NCI-H2227 (cell line): ENCODE measurements at regions not wholly inside any gene's neighbourhood (a gene's known extent, or its start where the extent isn't known, plus 50 kb on each side); places are given as distances from the start of the nearest gene placed in this dataset.
"Not testable (repeated sequence)": the region's sequence is repeated elsewhere in the genome, so short reads cannot be mapped to it uniquely, and the experiment has no call there.

Experiments
- DNase-seq: peaks from one replicate; lab custom pipeline; 2025; ENCODE audit not compliant: unreplicated experiment; lab: John Stamatoyannopoulos, UW

DNA sequence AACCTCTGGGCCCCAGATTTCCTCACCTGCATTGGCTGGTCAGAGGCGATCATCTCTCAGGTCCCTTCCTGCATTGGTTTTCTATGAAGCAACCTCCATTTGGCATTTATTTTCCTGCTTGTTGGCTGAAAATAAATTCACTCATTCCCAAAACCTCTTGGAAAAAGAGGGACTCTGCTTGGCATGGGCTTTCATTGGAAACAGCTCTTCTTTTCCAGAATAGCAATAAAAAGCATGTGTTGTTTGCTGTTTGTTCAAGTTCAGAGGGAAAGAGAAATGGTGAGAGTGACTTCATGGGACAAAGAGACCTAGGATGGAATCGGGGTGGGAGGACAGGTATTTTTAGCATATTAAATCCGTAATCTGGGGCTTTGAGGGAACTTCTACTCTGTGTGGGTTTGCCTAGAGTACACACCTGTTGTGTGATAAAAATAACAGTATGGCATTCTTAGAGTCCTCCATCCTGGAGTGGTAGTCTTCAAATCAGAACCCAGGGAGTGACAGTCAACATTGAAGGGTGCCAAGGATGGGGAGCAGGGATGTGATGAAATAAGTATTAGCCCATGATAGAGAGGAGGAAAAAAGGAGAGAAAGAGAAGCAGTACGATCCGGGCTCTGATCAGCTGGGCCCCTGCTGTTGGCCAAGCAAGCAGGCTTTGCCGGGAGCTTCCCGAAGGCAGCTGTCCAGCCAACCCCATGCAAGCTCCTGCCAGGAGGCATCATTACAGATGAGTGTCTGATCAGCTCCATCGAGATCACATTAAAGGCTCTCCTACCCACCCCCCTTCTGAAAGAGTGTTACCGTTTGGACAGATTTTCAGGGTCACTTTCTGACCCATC, 131.9 kb upstream of the NFIA start:
- DNase-seq: no peak

DNA sequence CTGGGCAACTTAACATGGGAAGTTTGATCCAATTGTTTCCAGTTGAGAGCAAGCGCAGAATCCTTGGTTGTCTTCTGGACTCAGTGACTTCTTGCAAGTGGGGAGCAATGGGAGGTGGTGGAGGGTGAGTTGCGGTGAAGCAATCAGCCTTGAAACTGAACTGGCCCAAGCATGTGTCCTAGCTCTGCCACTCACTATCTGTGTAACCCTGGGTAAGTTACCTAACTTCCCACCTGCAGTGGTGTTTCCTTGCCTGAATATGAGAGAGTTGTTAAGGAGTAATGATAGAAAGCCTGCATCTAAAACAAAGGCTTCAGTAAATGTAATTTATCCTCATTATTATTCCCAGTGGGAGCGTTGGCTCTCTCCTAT, 132.5 kb upstream of the NFIA start:
- no peak for DNase-seq

DNA sequence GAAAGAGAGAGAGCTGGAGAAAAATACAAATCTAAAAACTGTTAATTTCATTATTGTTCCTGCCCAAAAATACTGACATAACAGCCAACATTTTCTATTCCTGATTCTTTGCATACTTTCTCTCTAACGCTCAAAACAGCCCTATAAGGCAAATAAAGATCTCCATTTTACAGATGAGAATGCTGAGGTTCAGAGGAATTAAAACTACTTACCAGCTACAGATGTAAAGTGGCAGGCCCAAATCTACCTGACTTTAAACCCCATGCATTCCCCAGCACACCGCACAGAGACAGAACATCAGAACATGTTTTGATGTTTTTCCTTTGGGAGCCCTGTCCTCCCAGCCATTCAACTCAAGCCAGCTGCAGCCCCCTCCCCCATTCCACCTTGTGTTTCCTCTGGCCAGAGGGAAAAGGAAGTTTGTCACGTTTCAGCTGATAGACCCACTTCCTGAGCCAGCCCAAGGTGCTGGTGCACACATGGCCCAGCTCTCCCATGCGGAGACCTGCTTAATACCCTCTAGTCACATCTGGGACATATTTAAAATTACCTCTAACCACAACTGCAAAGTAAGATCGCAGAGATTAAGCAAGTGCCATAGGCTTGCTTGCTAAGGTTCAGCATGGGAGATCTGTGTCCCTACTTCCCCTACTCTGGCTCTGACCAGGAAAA, 133.1 kb upstream of the NFIA start:
- DNase-seq: no peak

DNA sequence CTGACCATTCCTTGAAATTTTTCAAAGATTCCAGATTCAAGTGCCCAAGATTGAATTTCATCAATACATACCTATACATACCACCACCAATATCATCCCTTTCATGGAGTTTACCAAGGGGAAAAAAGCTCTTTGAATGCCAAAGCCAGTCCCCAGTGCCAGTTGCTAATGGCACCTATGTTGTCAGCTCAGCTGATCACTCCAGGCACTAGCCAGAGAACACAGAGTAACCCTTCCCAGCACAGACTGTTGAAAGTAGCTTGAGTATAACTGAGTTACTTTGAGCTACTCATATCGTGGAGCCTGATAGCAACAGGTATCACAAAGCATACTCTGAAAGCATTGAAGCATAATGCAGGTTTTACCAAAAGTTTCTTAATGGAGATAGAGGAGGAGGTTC, 133.9 kb upstream of the NFIA start:
- no peak for DNase-seq

DNA sequence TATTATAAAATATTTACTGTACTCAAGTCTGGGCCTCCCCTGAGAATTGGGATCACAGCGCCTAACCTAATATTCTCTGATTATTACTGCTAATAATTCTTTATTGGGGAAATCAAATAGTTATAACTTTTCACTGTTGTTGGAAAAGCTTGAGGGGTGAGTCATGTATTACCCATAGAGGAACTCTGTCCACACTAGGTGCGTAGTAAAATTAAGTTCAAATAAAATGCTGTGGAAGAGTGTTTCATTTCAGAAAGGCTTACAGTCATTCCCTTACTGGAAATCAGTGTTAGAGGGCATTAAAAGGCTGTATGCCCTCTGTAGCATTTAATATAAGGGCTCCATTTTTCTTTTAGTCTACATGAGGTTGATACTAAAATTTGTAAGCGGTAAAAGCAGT, 135.0 kb upstream of the NFIA start:
- DNase-seq: no peak

DNA sequence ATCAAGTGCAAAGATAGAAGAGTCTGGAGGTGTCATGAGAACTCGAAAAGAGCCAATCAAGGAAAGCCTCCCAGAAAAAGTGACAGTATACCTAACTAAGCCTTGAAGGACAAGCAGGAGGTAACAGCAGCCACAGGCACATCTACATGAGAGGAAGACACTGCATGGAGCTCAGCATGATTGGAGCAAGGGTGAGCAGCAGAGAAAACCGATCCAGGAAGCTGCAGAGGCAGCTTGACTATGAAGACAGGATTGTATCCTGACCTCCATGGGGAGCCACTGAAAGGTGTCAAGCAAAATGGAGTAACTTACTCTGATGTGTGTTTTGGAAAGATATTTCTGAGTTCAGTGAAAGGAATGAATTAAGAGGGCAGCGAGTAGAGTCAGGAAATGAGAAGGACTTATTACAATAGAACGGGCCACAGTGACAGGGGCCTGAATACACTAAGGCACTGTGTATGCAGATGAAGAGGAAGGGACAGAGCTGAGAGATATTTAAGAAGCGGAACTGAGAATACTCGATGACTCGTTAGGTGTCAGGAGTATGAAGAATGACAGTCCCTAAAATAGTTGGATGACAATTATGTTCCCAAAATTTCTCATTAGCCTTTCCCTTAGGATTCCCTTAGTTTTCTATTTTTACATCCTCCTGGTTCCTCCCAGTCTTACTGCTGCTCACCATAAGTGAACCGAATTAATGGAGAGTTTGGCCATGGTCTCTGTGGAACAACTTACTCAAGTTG, 139.3 kb upstream of the NFIA start:
- no peak for DNase-seq

DNA sequence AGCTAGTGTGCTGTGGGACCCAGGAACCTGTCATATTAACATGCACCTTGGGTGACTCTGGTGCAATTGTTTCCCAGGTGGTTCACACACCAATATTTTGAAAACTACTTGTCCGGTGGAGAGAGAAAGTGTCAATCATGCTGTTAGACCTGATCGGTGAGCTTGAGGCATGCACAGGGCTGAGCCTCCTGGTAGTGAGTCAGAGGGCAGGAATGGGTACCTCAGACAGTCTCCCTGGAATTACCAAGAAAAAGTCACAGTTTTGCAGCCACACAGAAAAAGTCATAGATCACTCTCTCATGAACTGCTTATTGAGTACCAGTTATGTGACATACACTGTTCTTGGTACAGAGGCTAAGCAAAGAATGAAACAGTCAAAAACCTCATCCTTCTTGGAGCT, 140.1 kb upstream of the NFIA start:
- DNase-seq: no peak

DNA sequence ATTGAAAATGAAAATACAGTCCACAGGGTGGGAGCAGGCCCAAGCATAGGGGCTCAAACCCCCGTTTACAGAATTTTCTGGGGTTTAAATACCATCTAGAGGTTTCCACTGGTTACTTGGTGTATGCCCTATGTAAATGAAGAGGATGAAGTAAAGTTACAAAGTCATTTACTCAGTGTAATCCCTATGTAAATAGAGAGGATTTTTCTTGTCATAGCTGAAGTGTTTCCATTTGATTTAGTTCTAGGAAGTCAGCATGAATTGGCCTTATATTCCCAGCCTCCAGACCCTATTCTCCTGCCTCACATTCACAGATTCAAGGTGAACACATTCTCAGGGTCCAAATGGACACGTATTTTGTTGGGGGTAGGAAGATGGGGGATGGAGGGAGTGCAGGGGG, 141.7 kb upstream of the NFIA start:
- not testable (repeated sequence) for DNase-seq

DNA sequence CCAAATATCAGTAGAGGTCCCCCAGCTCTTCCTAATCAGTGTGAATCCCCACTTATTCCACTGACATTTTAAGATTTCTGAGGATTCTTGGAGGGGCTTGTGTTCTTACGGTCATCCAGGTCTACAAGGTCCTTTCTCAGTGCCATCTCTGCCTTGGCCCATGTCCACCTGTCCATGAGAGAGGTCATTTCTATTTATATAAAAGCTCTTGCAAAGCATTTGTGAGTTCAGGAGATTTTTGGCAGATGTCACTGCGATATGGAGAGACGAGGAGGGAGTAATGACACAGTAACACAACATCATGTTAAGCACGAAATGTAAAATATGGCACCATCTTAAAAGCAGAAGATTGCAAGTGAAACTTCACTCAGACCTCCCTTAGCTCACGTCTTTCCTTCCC, 144.6 kb upstream of the NFIA start:
- no peak for DNase-seq

DNA sequence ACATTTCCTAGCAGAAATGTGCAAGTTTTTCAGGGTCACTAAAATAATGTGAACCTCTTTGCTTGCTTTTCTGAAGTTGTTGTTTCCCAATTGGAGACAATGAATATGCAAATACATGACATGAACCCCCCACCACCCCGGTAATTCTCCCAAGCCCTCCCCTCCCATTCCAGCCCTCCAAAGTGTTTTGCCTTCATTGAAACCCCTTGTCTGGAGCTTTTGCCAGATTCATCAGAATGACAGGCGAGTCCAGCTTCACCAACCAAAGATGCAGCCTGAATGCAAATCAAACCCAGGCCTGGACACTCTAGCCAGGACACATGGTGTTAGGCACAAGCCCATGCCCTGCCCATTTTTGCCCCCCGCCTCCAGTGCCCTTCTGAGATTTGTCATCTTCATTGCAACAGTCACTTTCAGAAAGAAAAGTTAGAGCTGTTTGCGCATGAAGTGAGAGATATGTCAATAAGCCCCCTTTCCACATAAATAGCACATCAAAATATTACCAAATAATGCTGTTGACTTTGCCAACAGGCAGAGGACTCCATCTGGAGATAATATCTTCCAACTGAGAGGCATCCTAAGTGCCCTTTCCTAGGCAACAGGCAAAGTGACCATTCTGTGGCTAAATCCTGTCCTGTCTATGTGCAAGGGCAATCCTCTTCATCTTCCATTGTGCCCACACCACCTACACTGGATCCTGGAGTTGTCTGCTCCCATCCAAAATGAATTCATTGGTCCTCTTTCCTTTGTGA, 145.6 kb upstream of the NFIA start:
- DNase-seq: no peak

DNA sequence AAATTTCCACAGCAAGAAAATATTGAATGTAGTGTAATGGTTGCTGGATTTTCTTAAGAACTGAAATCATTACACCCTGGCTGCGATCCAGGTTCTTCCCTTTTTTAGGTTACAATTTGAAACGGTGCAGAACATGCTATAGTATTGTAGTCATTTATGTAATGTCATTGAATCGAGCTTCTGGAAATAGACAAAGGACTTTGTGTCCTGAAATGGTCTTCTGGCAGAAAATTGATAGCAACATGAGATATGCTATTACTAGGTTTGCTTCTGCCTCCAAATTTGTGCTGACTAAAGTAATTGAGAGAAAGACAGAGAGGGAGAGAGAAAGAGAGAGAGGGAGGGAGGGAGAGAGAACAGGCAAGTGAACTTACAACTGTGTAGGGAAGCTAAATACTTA, 146.2 kb upstream of the NFIA start:
- DNase-seq: peak; percentile 53

DNA sequence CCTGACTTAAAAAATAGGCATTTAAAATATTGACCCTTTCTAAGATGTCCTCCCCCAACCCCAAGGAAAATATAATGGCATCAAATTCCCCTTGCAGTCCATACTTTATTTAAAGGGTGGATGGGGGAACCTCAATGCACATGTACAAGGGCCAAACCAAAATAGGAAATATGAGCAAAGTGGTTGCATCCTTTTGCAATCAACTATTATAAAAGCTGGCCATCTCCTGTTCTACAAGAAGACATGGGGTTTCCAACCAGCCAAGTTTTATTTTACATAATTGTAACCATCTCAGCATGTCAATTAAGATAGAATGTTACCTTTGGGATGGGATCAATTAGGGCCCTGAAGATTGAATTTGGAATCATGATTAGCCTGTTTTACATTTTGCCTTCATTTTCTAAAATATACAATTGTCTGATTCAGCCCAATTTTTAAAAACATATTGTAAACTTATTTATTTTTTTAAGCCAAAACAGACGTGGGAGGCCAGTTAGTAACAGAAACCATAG, 146.7 kb upstream of the NFIA start:
- DNase-seq: no peak

DNA sequence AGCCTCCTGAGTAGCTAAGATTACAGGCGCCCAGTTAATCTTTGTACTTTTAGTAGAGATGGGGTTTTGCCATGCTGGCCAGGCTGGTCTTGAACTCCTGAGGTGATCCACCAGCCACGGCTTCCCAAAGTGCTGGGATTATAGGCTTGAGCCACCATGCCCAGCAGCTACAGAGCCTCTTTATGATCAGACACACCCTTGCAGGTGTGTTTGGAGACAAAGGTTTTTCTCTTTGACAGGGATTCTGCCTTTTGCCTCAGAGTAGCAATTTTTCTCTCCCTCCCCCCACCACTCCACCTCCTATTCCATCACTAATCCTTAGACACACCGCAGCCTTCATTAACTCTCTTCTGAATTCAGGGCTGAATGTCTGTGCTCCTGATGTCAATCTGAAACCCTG, 152.2 kb upstream of the NFIA start:
- no peak for DNase-seq

DNA sequence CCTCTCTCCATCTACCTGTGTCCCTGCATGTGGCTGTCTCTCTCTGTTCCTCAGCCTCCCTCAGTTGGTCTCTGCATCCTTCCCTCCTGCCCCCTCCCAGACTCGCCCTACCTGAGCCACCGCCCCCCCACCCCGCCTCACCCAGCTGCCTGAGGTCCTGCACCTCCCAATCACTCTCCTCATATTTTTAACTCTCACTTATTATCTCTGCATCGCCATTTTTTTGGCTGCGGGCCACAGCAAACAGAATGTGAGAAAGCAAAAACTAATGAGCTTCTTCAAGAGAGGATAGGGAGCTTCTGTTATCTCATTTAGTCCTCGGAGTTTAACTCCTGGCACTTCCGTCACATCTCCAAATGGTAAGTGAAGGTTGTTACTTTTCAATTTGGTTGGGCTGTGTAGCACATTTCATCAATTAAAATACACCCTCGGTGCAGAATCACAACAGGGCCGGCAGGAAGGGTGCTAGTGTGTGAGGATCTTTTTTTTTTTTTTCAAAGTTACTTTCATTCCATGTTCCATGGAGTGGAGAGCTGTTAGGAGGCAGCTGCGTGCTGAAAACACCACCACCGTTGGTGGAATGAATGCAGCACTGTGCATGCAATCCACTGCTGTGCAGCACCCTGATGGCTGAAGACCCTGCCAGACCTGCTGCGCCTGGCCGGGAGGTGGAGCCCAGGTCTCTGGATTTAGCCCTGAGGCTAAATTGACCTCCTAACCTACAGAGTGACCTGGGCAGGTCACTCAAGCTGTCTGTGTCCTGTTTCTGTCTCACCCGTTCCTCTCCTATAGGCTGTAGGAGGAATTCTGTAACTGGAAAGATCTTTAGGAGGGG, 157.2 kb upstream of the NFIA start:
- no peak for DNase-seq

DNA sequence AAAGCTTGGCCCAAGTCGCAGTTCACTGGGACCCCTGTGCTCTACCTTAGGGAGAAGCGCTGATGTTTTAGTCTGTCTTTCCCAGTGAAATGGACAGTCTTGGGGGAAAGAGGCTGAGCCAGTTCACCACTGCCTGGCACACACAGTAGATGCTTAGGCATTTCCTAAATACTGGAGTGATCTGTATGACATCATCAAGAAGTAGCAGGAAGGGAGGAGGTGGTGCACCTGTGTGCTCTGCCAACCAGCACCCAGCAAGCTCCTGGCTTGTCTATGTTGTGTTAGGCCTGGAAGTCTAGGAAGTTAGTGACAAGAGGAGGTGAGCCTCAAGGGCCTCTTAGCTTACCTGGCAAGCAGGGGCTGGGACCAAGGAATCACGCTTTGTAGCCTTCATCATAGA, 158.2 kb upstream of the NFIA start:
- no peak for DNase-seq

DNA sequence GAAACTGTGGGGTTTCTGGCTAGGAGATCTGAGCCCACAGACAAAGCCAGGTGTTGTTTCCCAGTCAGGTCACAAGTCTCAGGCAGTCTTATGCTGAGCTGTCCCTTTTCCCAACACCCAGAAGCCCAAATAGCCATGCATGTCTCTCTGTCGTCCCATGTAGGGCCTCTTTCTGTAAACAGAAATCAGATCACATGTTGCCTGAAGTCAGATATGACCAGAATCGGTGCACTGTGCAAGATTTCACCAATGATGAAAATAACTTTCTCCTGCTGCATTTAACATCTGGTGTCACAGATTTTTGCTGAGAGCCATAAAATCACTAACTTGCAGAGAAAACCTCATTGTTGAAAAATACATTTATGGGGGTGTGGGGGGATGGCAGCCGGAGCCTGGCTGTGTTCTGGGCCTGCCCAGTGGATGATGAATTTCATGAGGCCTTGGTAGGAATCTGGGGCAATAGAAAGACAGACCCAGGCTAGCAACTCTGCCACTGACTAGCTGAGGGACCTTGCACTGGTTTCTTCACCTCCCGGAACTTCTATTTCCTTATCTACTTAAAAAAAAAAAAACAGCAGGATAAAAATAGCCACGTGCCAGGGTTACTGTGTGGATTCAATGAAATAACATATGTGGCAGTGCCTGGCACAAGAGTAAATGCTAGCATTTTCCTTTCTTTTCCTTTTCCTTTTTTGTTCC, 158.8 kb upstream of the NFIA start:
- DNase-seq: no peak

DNA sequence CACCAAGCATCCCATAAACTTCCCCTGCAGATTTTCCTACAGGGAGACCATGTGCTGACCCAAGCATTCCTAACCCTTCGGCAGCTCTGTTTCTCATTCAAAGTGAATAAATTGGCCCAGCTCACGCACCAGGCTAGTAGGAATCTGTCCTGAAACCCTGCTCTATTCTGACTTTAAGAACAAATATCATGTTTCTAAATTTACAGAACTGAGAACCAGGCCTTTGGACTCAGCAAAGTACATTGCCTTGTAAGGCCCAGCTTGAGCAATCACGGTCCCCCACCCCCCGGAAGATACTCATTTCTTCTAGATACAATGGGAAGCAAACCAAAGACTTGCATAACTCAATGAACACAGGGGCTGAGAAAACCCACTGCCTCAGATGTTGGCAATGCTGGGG, 160.1 kb upstream of the NFIA start:
- DNase-seq: no peak

DNA sequence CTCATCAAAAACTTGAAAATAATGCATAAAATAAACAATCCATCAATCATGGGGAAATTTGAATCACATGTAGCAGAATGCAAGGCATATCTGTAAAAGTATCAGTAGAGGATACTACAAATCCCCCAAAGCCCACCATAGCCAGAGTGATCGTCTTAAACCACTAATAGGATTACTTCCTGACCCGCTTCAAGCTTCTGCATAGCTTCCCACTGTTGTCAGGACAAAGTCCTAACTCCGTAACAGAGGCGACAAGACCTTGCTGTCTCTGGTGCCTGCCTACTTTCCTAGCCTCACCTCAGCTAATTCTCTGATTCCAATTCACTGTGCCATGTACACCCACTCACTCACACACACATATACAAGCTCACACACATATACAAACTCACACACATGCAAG, 161.2 kb upstream of the NFIA start:
- DNase-seq: no peak

DNA sequence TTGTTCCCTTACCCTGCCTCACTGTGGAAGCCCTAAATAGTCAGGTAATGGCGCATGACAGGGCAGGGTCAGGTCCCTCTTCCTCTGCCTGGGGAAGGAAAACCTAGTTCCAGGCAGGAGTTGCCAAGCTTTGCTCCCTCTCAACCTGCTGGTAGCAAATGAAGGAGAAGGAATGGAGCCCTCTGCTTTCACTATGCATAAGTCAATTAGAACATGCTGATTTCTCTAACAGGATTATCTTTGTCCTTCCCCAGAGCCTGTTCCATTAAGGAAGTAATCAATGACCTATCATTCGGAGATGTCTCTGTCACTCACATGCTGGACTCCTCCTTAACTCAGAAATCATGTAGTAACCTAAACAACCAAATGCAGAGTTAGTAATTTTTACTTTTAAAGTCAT, 161.8 kb upstream of the NFIA start:
- DNase-seq: no peak

DNA sequence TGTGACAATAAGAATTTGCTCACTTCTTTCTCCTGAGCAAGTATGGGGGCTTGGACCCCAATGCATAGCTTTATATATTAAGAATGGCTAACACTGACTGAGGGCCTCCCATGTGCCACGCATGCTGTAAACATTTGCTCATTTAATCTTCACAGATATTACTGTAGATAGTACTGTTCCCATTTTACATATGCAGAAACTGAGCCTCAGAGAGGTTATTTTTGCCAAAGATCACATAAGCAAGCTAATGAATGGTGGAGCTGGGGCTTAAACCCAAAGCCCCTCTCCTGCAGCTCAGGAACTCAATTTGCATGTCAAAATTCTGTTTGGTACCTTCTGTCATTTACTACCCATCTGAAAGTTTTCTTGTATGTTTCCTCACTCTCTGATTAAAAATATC, 163.5 kb upstream of the NFIA start:
- no peak for DNase-seq
